Gastroesophageal sphincter (tissue), 4 donors: ENCODE measurements at regions not wholly inside any gene's neighbourhood (a gene's known extent, or its start where the extent isn't known, plus 50 kb on each side); places are given as distances from the start of the nearest gene placed in this dataset.

Experiments used
- ATAC-seq: fragments of 150-250 bp; one replicate; pipeline ENCODE4 v1.9.1; 2016; ENCODE audit warnings: mild to moderate bottlenecking, moderate library complexity
- H3K27ac ChIP-seq, 4 donors: fragments of 200-600 bp; sonication (generic) in 3 of 4; 1 replicate in 3 of 4; 2 replicates in 1 of 4; pipeline ENCODE4 v1.5.1; 2016 to 2019
- H3K27me3 ChIP-seq: fragments of 200-600 bp; sonication (generic); one replicate; pipeline ENCODE4 v1.5.1; 2019
- H3K36me3 ChIP-seq, 2 donors: fragments of 200-600 bp; sonication (generic); one replicate each; pipeline ENCODE4 v1.5.1; 2019; ENCODE audit warnings: control low read depth in 1 of 2
- H3K4me1 ChIP-seq, 3 donors: fragments of 200-600 bp; sonication (generic); 1 replicate in 2 of 3; 2 replicates in 1 of 3; pipeline ENCODE4 v1.5.1; 2016 to 2019; ENCODE audit warnings: control low read depth in 2 of 3
- H3K4me3 ChIP-seq, 2 donors: fragments of 200-600 bp; sonication (generic); one replicate each; pipeline ENCODE4 v1.5.1; 2019; ENCODE audit warnings: mild to moderate bottlenecking in 1 of 2, moderate library complexity in 1 of 2
- H3K9me3 ChIP-seq, 3 donors: fragments of 200-600 bp; sonication (generic); one replicate each; pipeline ENCODE4 v1.5.1; 2017 to 2019; ENCODE audit warnings: control low read depth in 2 of 3
- EP300 ChIP-seq: sonication (generic); formaldehyde crosslinking; IDR thresholded peaks from one replicate; pipeline ENCODE4 v1.6.1; 2017; ENCODE audit warnings: antibody characterized with exemption, mild to moderate bottlenecking
- POLR2A ChIP-seq, 2 donors: fragments of 450-650 bp; IDR thresholded peaks; one replicate each; pipeline ENCODE4 v1.6.1; 2017; ENCODE audit warnings: antibody characterized with exemption in 2 of 2, mild to moderate bottlenecking in 2 of 2, moderate library complexity in 1 of 2
- POLR2AphosphoS5 ChIP-seq: sonication (generic); formaldehyde crosslinking; IDR thresholded peaks from one replicate; pipeline ENCODE4 v1.6.1; 2017; ENCODE audit warnings: antibody characterized with exemption
- WGBS, 2 donors: methylation state at CpG; one replicate each; pipeline ENCODE4 v1.1.5; 2018; ENCODE audit warnings: low coverage in 1 of 2; 5-methylcytosine and 5-hydroxymethylcytosine counted together
- TF ChIP-seq, protein P1 (sequence below), 4 experiments: fragments of 200-600 bp in 2 of 4; fragments of 450-650 bp in 2 of 4; sonication (generic) in 1 of 4; IDR thresholded peaks; one replicate each; pipeline ENCODE4 v1.5.1; 2017 to 2019; ENCODE audit warnings: antibody characterized with exemption in 4 of 4, mild to moderate bottlenecking in 2 of 4, moderate library complexity in 2 of 4

DNA sequence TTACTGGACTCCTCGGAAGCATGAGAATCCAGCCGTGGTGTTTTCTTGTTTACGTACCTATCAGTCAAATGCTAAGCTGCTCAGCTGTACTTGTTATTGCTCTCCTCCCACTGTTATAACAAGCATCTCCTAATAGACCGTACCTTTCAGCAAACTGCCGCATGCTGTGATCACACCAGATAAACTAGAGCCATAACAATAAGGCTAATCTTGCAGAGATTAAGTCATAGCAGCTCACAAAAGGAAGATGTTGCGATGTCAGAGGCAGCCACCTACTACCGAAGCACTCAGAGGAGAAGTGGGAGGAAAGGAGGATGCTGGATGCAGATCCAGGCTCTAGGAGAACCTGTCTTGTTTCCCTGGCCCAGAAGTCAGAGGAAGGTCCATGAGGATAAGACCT lies 196.0 kb downstream of the GALC start:
- Histone ChIP-seq H3K27me3 (peaks cover 4% of the 10 kb centered on the region), H3K27ac (no peak overlapping the region), H3K4me3 (no peak overlapping the region), H3K36me3 (no peaks in the 10 kb centered on the region), H3K9me3 (no peaks in the 10 kb centered on the region), H3K4me1 (no peaks in the 10 kb centered on the region)
- ATAC-seq: no peak
- TF ChIP-seq POLR2AphosphoS5 (no peak), EP300 (no peak), POLR2A (IDR thresholded peaks at IDR 0.05) (no peak)
- TF ChIP-seq, protein P1, sequence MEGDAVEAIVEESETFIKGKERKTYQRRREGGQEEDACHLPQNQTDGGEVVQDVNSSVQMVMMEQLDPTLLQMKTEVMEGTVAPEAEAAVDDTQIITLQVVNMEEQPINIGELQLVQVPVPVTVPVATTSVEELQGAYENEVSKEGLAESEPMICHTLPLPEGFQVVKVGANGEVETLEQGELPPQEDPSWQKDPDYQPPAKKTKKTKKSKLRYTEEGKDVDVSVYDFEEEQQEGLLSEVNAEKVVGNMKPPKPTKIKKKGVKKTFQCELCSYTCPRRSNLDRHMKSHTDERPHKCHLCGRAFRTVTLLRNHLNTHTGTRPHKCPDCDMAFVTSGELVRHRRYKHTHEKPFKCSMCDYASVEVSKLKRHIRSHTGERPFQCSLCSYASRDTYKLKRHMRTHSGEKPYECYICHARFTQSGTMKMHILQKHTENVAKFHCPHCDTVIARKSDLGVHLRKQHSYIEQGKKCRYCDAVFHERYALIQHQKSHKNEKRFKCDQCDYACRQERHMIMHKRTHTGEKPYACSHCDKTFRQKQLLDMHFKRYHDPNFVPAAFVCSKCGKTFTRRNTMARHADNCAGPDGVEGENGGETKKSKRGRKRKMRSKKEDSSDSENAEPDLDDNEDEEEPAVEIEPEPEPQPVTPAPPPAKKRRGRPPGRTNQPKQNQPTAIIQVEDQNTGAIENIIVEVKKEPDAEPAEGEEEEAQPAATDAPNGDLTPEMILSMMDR (IDR thresholded peaks at IDR 0.05): no peak
- 60 to 63% methylated on average over 5 to 7 of the region's 7 CpGs for WGBS, 2 donors

DNA sequence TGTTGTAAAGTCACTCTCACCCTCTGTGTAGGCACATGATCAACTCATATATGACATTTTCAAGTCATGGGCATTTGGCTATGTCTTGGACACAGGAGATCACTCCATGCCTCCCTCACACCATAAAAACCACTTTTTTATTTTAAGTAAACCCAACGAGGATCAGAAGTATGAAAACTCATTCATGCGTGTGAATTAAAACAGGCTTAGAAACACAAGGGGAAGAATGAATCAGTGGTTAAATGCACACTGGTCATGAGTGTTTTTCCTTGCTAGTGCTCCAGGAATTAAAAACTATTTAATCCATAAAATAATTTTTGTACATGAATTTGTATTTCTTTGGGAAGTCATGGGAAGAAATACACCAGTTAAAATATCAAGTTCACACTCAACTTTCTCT lies 198.4 kb downstream of the GALC start:
- TF ChIP-seq POLR2AphosphoS5: no peak
- no peak for TF ChIP-seq EP300
- TF ChIP-seq, protein P1 (IDR thresholded peaks at IDR 0.05): no peak
- TF ChIP-seq POLR2A (IDR thresholded peaks at IDR 0.05): no peak
- Histone ChIP-seq H3K4me3 (no peak overlapping the region), H3K9me3 (no peaks in the 10 kb centered on the region), H3K36me3 (no peaks in the 10 kb centered on the region), H3K27me3 (peaks cover 4% of the 10 kb centered on the region), H3K27ac (no peak overlapping the region), H3K4me1 (no peaks in the 10 kb centered on the region)
- ATAC-seq: no peak
- WGBS, 2 donors: 64 to 67% methylated on average over 2 of the region's 2 CpGs

DNA sequence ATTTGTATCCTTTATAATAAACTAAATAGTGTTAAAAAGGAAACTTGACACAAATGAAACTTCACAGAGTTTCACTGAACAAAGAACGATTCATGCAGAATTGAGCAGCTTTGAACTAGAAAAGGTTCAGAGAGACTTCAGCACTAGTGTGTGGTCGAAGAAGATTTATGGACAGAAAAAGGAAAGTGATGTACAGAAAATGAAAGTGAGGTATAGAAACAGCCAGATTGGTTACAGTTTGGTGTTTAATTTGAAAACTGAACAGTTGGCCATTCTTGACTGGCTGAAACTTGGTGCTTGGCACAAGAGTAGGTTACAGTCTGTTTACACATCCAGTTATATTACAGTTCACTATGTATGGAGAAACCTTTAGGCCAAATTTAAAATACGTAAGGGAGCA lies 207.1 kb downstream of the GALC start:
- ATAC-seq: no peak
- H3K4me1 ChIP-seq: no peaks in the 10 kb centered on the region
- H3K9me3 ChIP-seq: peaks cover 0 to 11% (median 0%) of the 10 kb centered on the region in 3 donors
- no peaks in the 10 kb centered on the region for H3K27me3 ChIP-seq
- 56 to 72% methylated on average over 2 to 3 of the region's 3 CpGs for WGBS, 2 donors
- TF ChIP-seq POLR2AphosphoS5 (no peak), EP300 (no peak)
- H3K36me3 ChIP-seq: no peaks in the 10 kb centered on the region
- no peak overlapping the region for H3K27ac ChIP-seq
- no peak overlapping the region for H3K4me3 ChIP-seq

DNA sequence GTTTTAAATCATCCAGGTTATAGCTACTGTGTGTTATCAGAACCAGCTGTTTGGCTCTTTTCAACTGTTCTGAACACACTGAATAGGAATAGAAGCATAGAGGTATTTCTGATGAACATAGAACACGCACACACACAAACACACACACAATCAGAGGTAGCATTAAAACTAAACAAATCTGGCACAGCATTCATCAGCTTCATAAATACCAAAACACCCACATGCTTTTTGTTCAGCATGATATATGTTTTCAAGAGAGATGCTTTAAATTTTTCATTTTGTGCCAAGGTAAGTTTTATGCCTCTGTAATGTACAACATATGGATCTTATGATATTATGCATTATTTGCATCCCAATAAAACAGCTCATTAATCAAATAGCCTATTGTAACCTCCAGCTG lies 208.6 kb downstream of the GALC start:
- Histone ChIP-seq H3K27ac (no peak overlapping the region), H3K4me1 (no peaks in the 10 kb centered on the region), H3K9me3 (peaks cover 0 to 15% (median 0%) of the 10 kb centered on the region in 3 donors), H3K4me3 (no peak overlapping the region), H3K27me3 (no peaks in the 10 kb centered on the region), H3K36me3 (no peaks in the 10 kb centered on the region)
- TF ChIP-seq POLR2AphosphoS5: no peak
- TF ChIP-seq, protein P1 (IDR thresholded peaks at IDR 0.05): no peak
- TF ChIP-seq POLR2A (IDR thresholded peaks at IDR 0.05): no peak
- no peak for TF ChIP-seq EP300
- ATAC-seq: no peak
- 8 to 60% methylated on average over 1 of the region's 1 CpG for WGBS, 2 donors

DNA sequence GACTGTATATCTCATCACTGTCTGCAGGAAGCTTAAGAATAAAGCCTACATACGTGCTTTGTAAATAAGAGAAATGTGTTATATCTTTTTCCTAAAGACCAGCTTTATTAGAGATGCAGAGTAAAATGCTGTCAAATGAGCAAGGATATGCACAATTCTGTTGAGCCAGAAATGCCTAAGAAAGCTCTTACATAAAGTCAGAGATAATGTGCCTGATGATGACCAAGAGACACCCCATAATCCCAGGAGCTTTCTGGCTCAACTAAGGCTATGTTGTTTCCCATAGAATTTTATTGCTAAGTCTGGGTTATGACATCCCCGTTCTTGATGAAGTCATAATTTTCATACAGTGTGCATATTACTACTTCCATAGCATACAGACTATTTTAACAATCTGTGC lies 209.9 kb downstream of the GALC start:
- WGBS, 2 donors: 71 to 85% methylated on average over 2 of the region's 2 CpGs
- no peaks in the 10 kb centered on the region for H3K36me3 ChIP-seq
- TF ChIP-seq EP300 (no peak), POLR2A (IDR thresholded peaks at IDR 0.05) (no peak), POLR2AphosphoS5 (no peak)
- TF ChIP-seq, protein P1 (IDR thresholded peaks at IDR 0.05): no peak
- no peaks in the 10 kb centered on the region for H3K27me3 ChIP-seq
- no peaks in the 10 kb centered on the region for H3K4me1 ChIP-seq
- ATAC-seq: no peak
- no peak overlapping the region for H3K27ac ChIP-seq
- peaks cover 0 to 15% (median 0%) of the 10 kb centered on the region in 3 donors for H3K9me3 ChIP-seq
- no peak overlapping the region for H3K4me3 ChIP-seq
